K562 (cell line): ENCODE measurements at regions not wholly inside any gene's neighbourhood (a gene's known extent, or its start where the extent isn't known, plus 50 kb on each side); places are given as distances from the start of the nearest gene placed in this dataset.

ENCODE experiments used
- ATAC-seq: fragments of 200-7000 bp; cut with Tn5 transposase; 3 replicates; pipeline ENCODE4 v1.9.1; 2020; ENCODE audit warnings: moderate library complexity
- BruUV-seq: library from RNA; stranded (reverse); fragments of 400-500 nt; replicated peaks from 2 replicates; lab custom pipeline; 2021; lab: Mats Ljungman, UMichigan
- CTCF ChIA-PET: fragments of 300-600 bp; formaldehyde crosslinking; extraction: SDS; loops from one replicate; lab custom pipeline; 2021; ENCODE audit warnings: low intra/inter-chr PET ratio; lab: Yijun Ruan, JAX
- POLR2A ChIA-PET: fragments of 300-600, 350-650 bp; sonication (Branson Sonifier 250); formaldehyde crosslinking; extraction: SDS; loops from one replicate; lab custom pipeline; 2021; ENCODE audit warnings: antibody characterized with exemption, inconsistent platforms; lab: Yijun Ruan, JAX
- DNase-seq, 4 experiments: peaks; one replicate each; pipeline versions ENCODE4 v3.0.0 to v3.0.0-alpha.2; 2011 to 2018; ENCODE audit warnings: low spot score in 3 of 4, mixed read lengths in 3 of 4; ENCODE audit errors: extremely low read depth in 1 of 4
- FAIRE-seq: peaks from 2 replicates; lab custom pipeline; 2011; peaks lifted over from hg19 to GRCh38; lab: Jason Lieb, UNC
- H2AFZ ChIP-seq: 2 replicates; pipeline ENCODE4 v1.6.0; 2011; ENCODE audit warnings: low read depth, low read length, control low read depth, inconsistent platforms
- H3K27ac ChIP-seq: fragments of 200-600 bp; 3 replicates; pipeline ENCODE4 v1.8.0; 2011; ENCODE audit warnings: low read depth, mild to moderate bottlenecking, control low read depth, inconsistent platforms, low read length, moderate library complexity, mixed read lengths; ENCODE audit errors: extremely low read depth
- H3K27me3 ChIP-seq, 2 experiments: fragments of 300-600 bp in 1 of 2; 2 replicates in 1 of 2; 3 replicates in 1 of 2; pipeline versions ENCODE4 v1.6.0 to v1.8.0; 2011; ENCODE audit warnings: inconsistent platforms in 2 of 2, low read length in 2 of 2, mild to moderate bottlenecking in 1 of 2, mixed read lengths in 1 of 2, moderate library complexity in 1 of 2; ENCODE audit not compliant: control insufficient read depth in 2 of 2, insufficient read depth in 2 of 2
- H3K36me3 ChIP-seq: fragments of 300-600 bp; 3 replicates; pipeline ENCODE4 v1.8.0; 2011; ENCODE audit warnings: mild to moderate bottlenecking, low read length, inconsistent platforms; ENCODE audit not compliant: control insufficient read depth, insufficient read depth
- H3K4me1 ChIP-seq, 2 experiments: fragments of 200-600 bp in 1 of 2; replicated peaks in 1 of 2; 2 replicates in 1 of 2; 3 replicates in 1 of 2; pipeline versions ENCODE4 v1.5.1 to v1.8.0; 2011; ENCODE audit warnings: inconsistent platforms in 2 of 2, low read length in 2 of 2, mild to moderate bottlenecking in 1 of 2, mixed read lengths in 1 of 2, moderate library complexity in 1 of 2; ENCODE audit not compliant: control insufficient read depth in 2 of 2, insufficient read depth in 2 of 2
- H3K4me2 ChIP-seq: 2 replicates; pipeline ENCODE4 v1.6.1; 2011; ENCODE audit warnings: low read length, control low read depth, inconsistent platforms, mixed read lengths; ENCODE audit not compliant: insufficient read depth
- H3K4me3 ChIP-seq: fragments of 200-600 bp; sonication (generic), shearing (Covaris generic); 2 replicates; pipeline ENCODE4 v1.5.1; 2016; ENCODE audit warnings: control low read depth, inconsistent platforms
- H3K79me2 ChIP-seq: fragments of 200-600 bp; 3 replicates; pipeline ENCODE4 v1.8.0; 2011; ENCODE audit warnings: low read length, inconsistent platforms; ENCODE audit not compliant: control insufficient read depth, insufficient read depth
- H3K9ac ChIP-seq, 2 experiments: 2 replicates each; pipeline versions ENCODE4 v1.6.0 to v1.6.1; 2011; ENCODE audit warnings: low read depth in 2 of 2, low read length in 2 of 2, control low read depth in 1 of 2, inconsistent platforms in 1 of 2, mild to moderate bottlenecking in 1 of 2, mixed read lengths in 1 of 2; ENCODE audit not compliant: insufficient read depth in 1 of 2
- H3K9me1 ChIP-seq: one replicate; pipeline ENCODE4 v1.6.0; 2011; ENCODE audit warnings: inconsistent platforms, mild to moderate bottlenecking, low read length, moderate library complexity; ENCODE audit not compliant: control insufficient read depth, insufficient read depth
- H3K9me3 ChIP-seq: replicated peaks from 2 replicates; pipeline ENCODE4 v1.5.1; 2011; ENCODE audit warnings: low read depth, low read length, inconsistent platforms; ENCODE audit not compliant: control insufficient read depth, insufficient read depth
- H4K20me1 ChIP-seq: replicated peaks from 2 replicates; pipeline ENCODE4 v1.6.1; 2011; ENCODE audit warnings: low read length, inconsistent platforms, mixed read lengths; ENCODE audit not compliant: control insufficient read depth, insufficient read depth
- BMI1 ChIP-seq: fragments of 150-350 bp; IDR thresholded peaks from 2 replicates; pipeline ENCODE4 v1.6.1; 2014; ENCODE audit warnings: low read length
- CREM ChIP-seq: IDR thresholded peaks from 2 replicates; pipeline ENCODE4 v1.6.1; 2014; ENCODE audit warnings: antibody characterized with exemption, low read depth
- HDAC3 ChIP-seq: fragments of 450-650 bp; IDR thresholded peaks from 2 replicates; pipeline ENCODE4 v1.6.1; 2018; ENCODE audit warnings: borderline replicate concordance, mild to moderate bottlenecking, moderate library complexity; ENCODE audit not compliant: partially characterized antibody
- KDM1A ChIP-seq, 2 experiments: fragments of 450-650 bp; IDR thresholded peaks; 2 replicates each; pipeline ENCODE4 v1.6.1; 2016; ENCODE audit warnings: mild to moderate bottlenecking in 2 of 2
- MTA1 ChIP-seq: fragments of 450-650 bp; IDR thresholded peaks from 2 replicates; pipeline ENCODE4 v1.6.1; 2017; ENCODE audit warnings: borderline replicate concordance
- PKNOX1 ChIP-seq: fragments of 450-650 bp; IDR thresholded peaks from 2 replicates; pipeline ENCODE4 v1.6.1; 2016
- POLR2H ChIP-seq: IDR thresholded peaks from 2 replicates; pipeline ENCODE4 v1.6.1; 2016; ENCODE audit warnings: missing genetic modification characterization, low read depth, mild to moderate bottlenecking, control low read depth, missing compliant biosample characterization, moderate library complexity
- PTBP1 ChIP-seq: fragments of 200-400 bp; formaldehyde crosslinking; IDR thresholded peaks from 2 replicates; pipeline ENCODE4 v1.6.1; 2017; ENCODE audit warnings: low read depth, low read length
- RBBP5 ChIP-seq: fragments of 200-600 bp; sonication (generic); IDR thresholded peaks from 2 replicates; pipeline ENCODE4 v1.6.1; 2012; ENCODE audit warnings: borderline replicate concordance, mild to moderate bottlenecking, low read length, control low read depth, inconsistent platforms; ENCODE audit not compliant: insufficient read depth, poor library complexity, severe bottlenecking
- SRF ChIP-seq, 2 experiments: fragments of 250-450, 450-650 bp in 1 of 2; sonication (Bioruptor Pico) in 1 of 2; sonication (generic) in 1 of 2; formaldehyde crosslinking; IDR thresholded peaks; 2 replicates each; pipeline versions ENCODE4 v1.5.0 to v1.5.1; 2020 to 2022; ENCODE audit warnings: mild to moderate bottlenecking in 1 of 2, missing genetic modification reagents in 1 of 2
- SRSF1 ChIP-seq: fragments of 200-400 bp; formaldehyde crosslinking; IDR thresholded peaks from 2 replicates; pipeline ENCODE4 v1.6.1; 2017; ENCODE audit warnings: mild to moderate bottlenecking, low read depth, low read length, moderate library complexity
- SRSF3 ChIP-seq: fragments of 200-400 bp; formaldehyde crosslinking; IDR thresholded peaks from 2 replicates; pipeline ENCODE4 v1.6.1; 2016; ENCODE audit warnings: mild to moderate bottlenecking, low read length, moderate library complexity; ENCODE audit not compliant: insufficient read depth
- TCF15 ChIP-seq: fragments of 250-450 bp; sonication (Bioruptor Pico); IDR thresholded peaks from 2 replicates; pipeline ENCODE4 v1.8.0; 2022; ENCODE audit warnings: moderate library complexity, mild to moderate bottlenecking, inconsistent platforms
- TCF7L2 ChIP-seq: fragments of 150-350 bp; IDR thresholded peaks from 2 replicates; pipeline ENCODE4 v1.6.1; 2016; ENCODE audit warnings: low read depth, mild to moderate bottlenecking, low read length, moderate library complexity
- ZNF253 ChIP-seq: fragments of 250-450 bp; sonication (Bioruptor Pico); conservative IDR thresholded peaks from 2 replicates; pipeline ENCODE4 v1.6.1; 2021; ENCODE audit warnings: mild to moderate bottlenecking
- ZNF398 ChIP-seq: fragments of 250-450 bp; sonication (Bioruptor Pico); IDR thresholded peaks from 2 replicates; pipeline ENCODE4 v1.8.0; 2021; ENCODE audit warnings: moderate library complexity, mild to moderate bottlenecking, inconsistent platforms
- WGBS: fragments of 100-300 bp; shearing (Covaris generic); methylation state at CpG from one replicate; pipeline ENCODE4 v1.1.6; 2016; ENCODE audit warnings: low coverage, mixed read lengths; ENCODE audit not compliant: insufficient coverage; ENCODE audit errors: missing lambda C conversion rate; 5-methylcytosine and 5-hydroxymethylcytosine counted together
- in situ Hi-C: fragments of 300-500 bp; cut with MboI; formaldehyde crosslinking; loops from 4 replicates; pipeline ENCODE4 v1.15.0; 2018; ENCODE audit warnings: inconsistent platforms, mixed read lengths
- intact Hi-C: fragments of 100-400 bp; cut with micrococcal nuclease; formaldehyde crosslinking; loops from 2 replicates; pipeline ENCODE4 v1.14.2; 2022

DNA sequence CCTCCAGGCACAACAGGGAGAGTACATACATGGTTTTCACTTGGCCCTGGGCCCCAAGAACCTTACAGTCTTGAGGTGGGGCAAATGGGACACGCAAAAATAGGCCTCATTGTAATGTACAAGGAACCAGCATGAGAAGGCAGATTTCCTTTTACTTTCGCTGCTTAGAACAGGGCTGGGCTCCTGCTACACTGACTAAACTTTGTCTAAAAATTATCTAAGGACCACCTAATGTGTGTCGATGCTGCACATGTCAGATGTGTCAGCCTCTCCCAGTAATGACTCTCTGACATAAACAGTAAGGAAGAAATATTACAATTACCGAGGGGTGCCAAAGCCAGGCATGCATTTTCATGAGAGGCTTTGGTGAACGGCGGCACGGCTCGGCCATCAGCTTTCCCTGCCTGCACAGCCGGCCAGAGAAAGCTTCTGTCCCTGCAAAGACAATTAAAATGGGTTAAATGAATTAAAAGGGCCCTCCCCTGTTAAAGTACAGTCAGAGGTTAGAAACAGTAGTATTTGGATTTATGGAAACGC, 224.2 kb upstream of the IRX3 start:
- Histone ChIP-seq H3K4me3 (no peak overlapping the region), H3K9me1 (no peaks in the 10 kb centered on the region), H3K79me2 (no peaks in the 10 kb centered on the region), H3K27me3 (peaks cover 33 to 56% of the 10 kb centered on the region in 2 experiments; a peak in 4 of 5 replicates), H3K9ac (no peak overlapping the region), H3K9me3 (no peaks in the 10 kb centered on the region), H3K4me1 (no peaks in the 10 kb centered on the region), H2AFZ (no peak overlapping the region), H3K36me3 (no peaks in the 10 kb centered on the region), H4K20me1 (no peaks in the 10 kb centered on the region), H3K4me2 (no peak overlapping the region), H3K27ac (no peak overlapping the region)
- ChIA-PET CTCF (no interaction called here), POLR2A (no interaction called here)
- in situ Hi-C loops: no loop called here
- TF ChIP-seq RBBP5 (no peak), PKNOX1 (no peak), ZNF253 (CRISPR knock-in tag) (no peak), ZNF398 (no peak), SRSF3 (no peak), TCF7L2 (no peak), PTBP1 (no peak), TCF15 (no peak), HDAC3 (no peak), CREM (no peak), MTA1 (no peak), POLR2H (tag) (no peak), SRSF1 (no peak), SRF (CRISPR knock-in tag; IDR thresholded peaks at IDR 0.05) (no peak), KDM1A (IDR thresholded peaks at IDR 0.05) (no peak), BMI1 (no peak)
- DNase-seq (no peak), ATAC-seq (no peak), FAIRE-seq (no peak)
- WGBS: 2% methylated on average over 10 of the region's 10 CpGs
- intact Hi-C loops: no loop called here
- BruUV-seq: no TSS peak
